ENCODE measurements at regions not wholly inside any gene's neighbourhood (a gene's known extent, or its start where the extent isn't known, plus 50 kb on each side); places are given as distances from the start of the nearest gene placed in this dataset.

GRCh38 chr2:39511219-39511604 is 74.1 kb upstream of the MAP4K3 start:
- no peak for TF ChIP-seq CTCF (IDR thresholded peaks at IDR 0.05)
- no peak for TF ChIP-seq POLR2A (IDR thresholded peaks at IDR 0.05)
- TF ChIP-seq POLR2AphosphoS5 (IDR thresholded peaks at IDR 0.05) = no peak
